ENCODE measurements at regions not wholly inside any gene's neighbourhood (a gene's known extent, or its start where the extent isn't known, plus 50 kb on each side); places are given as distances from the start of the nearest gene placed in this dataset.

DNA sequence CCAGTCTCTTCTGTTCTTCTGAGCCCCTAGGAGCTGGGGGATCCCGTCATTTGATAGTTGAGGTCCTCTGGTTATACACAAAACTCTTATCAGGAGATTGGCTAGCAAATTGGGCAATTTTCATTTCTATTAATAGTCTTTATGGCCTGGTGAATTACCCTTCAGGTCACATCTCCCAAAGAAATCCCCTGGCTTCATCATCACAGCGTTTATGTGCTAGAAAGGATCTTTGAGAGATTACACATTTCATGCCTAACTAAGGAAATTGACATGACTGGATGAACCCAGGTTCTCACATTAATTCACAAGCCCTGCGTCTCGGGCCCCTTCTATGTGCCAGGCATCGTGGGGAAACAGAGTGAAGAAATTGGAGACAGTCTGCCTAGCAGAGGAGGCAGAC is 227.4 kb upstream of the PROK2 start:
- TF ChIP-seq EZH2phosphoT487 (conservative IDR thresholded peaks at IDR 0.05; ENCODE audit: low read length), result no peak
- TF ChIP-seq, protein P1, sequence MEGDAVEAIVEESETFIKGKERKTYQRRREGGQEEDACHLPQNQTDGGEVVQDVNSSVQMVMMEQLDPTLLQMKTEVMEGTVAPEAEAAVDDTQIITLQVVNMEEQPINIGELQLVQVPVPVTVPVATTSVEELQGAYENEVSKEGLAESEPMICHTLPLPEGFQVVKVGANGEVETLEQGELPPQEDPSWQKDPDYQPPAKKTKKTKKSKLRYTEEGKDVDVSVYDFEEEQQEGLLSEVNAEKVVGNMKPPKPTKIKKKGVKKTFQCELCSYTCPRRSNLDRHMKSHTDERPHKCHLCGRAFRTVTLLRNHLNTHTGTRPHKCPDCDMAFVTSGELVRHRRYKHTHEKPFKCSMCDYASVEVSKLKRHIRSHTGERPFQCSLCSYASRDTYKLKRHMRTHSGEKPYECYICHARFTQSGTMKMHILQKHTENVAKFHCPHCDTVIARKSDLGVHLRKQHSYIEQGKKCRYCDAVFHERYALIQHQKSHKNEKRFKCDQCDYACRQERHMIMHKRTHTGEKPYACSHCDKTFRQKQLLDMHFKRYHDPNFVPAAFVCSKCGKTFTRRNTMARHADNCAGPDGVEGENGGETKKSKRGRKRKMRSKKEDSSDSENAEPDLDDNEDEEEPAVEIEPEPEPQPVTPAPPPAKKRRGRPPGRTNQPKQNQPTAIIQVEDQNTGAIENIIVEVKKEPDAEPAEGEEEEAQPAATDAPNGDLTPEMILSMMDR (IDR thresholded peaks at IDR 0.05; ENCODE audit: insufficient read depth, low read length, poor library complexity, severe bottlenecking), result no peak
- no peak overlapping the region for H3K4me3 ChIP-seq (ENCODE audit: insufficient read depth, low read length, poor library complexity, severe bottlenecking)
- no peaks in the 10 kb centered on the region for H3K9me2 ChIP-seq (replicated peaks; ENCODE audit: insufficient read depth, low read length)
- no peak overlapping the region for H2AFZ ChIP-seq (ENCODE audit: low read depth, low read length, severe bottlenecking)
- H3K9me3 ChIP-seq (ENCODE audit: insufficient read depth, low read length), result no peaks in the 10 kb centered on the region
- H4K20me1 ChIP-seq (ENCODE audit: low read depth, low read length), result no peaks in the 10 kb centered on the region
- H3K27ac ChIP-seq (ENCODE audit: low read depth, low read length), result no peak overlapping the region
- H3K27me3 ChIP-seq (ENCODE audit: low read length), result no peaks in the 10 kb centered on the region
- no peak overlapping the region for H3K9ac ChIP-seq (ENCODE audit: low read length)
- H3K79me2 ChIP-seq (ENCODE audit: insufficient read depth, low read length), result no peaks in the 10 kb centered on the region
- H3K36me3 ChIP-seq (ENCODE audit: low read length), result no peaks in the 10 kb centered on the region
- no peaks in the 10 kb centered on the region for H3F3A ChIP-seq (ENCODE audit: insufficient read depth)
- H3K4me2 ChIP-seq (ENCODE audit: low read depth, low read length, poor library complexity, severe bottlenecking), result no peak overlapping the region

DNA sequence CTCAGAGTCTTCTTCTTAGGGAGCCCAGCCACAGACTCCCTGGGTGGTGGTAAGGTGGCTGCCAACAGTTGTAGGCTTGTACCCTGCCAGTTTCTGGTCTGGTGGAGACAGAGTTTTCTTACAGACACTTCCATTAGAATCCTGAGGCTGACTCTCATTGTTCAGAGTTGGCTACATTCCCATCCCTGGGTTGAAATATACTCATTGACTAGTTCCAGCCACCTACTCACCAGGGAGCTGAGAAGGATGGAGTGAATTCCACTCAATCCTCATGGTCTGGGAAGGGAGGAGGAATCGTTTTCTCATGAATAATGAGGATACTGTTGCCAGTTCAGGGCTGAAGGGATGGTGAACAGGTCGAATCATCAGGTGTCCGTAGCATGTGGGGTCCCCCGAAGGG is 226.5 kb upstream of the PROK2 start:
- H2AFZ ChIP-seq (ENCODE audit: low read depth, low read length, severe bottlenecking), result no peak overlapping the region
- no peak overlapping the region for H3K4me3 ChIP-seq (ENCODE audit: insufficient read depth, low read length, poor library complexity, severe bottlenecking)
- no peaks in the 10 kb centered on the region for H4K20me1 ChIP-seq (ENCODE audit: low read depth, low read length)
- no peaks in the 10 kb centered on the region for H3K36me3 ChIP-seq (ENCODE audit: low read length)
- H3K27me3 ChIP-seq (ENCODE audit: low read length), result no peaks in the 10 kb centered on the region
- H3K4me2 ChIP-seq (ENCODE audit: low read depth, low read length, poor library complexity, severe bottlenecking), result no peak overlapping the region
- H3K9me2 ChIP-seq (replicated peaks; ENCODE audit: insufficient read depth, low read length), result no peaks in the 10 kb centered on the region
- H3K9me3 ChIP-seq (ENCODE audit: insufficient read depth, low read length), result no peaks in the 10 kb centered on the region
- TF ChIP-seq EZH2phosphoT487 (conservative IDR thresholded peaks at IDR 0.05; ENCODE audit: low read length), result no peak
- TF ChIP-seq, protein P1 (IDR thresholded peaks at IDR 0.05; ENCODE audit: insufficient read depth, low read length, poor library complexity, severe bottlenecking), result no peak
- no peaks in the 10 kb centered on the region for H3K79me2 ChIP-seq (ENCODE audit: insufficient read depth, low read length)
- no peak overlapping the region for H3K9ac ChIP-seq (ENCODE audit: low read length)
- H3F3A ChIP-seq (ENCODE audit: insufficient read depth), result no peaks in the 10 kb centered on the region
- no peak overlapping the region for H3K27ac ChIP-seq (ENCODE audit: low read depth, low read length)

DNA sequence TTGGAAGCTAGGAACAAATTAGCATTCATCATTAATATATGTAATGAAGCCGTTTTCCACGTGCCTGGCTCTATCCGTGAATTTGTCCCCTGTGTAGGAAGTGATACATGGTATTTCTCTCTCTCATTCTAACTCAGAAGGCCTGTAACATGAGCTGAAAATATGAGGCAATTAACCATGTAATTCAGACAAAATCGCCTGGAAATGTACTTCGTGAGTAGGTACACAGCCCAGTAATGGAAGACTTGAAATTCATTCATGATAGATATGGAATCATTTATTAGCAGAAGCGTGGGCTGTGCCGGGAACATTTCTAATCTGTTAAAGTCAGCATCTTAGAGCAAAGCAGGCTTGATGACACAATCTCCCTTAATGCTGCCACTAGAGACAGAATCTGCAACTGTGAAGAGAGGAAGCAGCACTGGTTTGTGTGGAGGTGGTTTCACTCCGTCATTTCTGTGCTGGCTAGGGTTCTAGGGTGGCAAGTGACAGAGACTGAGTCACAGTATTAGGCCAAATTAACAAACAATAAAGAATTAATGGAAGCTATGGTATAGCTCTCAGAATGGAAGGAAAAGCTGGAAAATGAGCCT is 225.0 kb upstream of the PROK2 start:
- Histone ChIP-seq H3K9me3 (ENCODE audit: insufficient read depth, low read length) (no peaks in the 10 kb centered on the region), H3K79me2 (ENCODE audit: insufficient read depth, low read length) (no peaks in the 10 kb centered on the region), H3F3A (ENCODE audit: insufficient read depth) (no peaks in the 10 kb centered on the region), H2AFZ (ENCODE audit: low read depth, low read length, severe bottlenecking) (no peak overlapping the region), H3K9ac (ENCODE audit: low read length) (no peak overlapping the region), H3K4me2 (ENCODE audit: low read depth, low read length, poor library complexity, severe bottlenecking) (no peak overlapping the region), H3K9me2 (replicated peaks; ENCODE audit: insufficient read depth, low read length) (no peaks in the 10 kb centered on the region), H4K20me1 (ENCODE audit: low read depth, low read length) (no peaks in the 10 kb centered on the region), H3K27ac (ENCODE audit: low read depth, low read length) (no peak overlapping the region), H3K27me3 (ENCODE audit: low read length) (no peaks in the 10 kb centered on the region), H3K36me3 (ENCODE audit: low read length) (no peaks in the 10 kb centered on the region), H3K4me3 (ENCODE audit: insufficient read depth, low read length, poor library complexity, severe bottlenecking) (no peak overlapping the region)
- TF ChIP-seq, protein P1 (IDR thresholded peaks at IDR 0.05; ENCODE audit: insufficient read depth, low read length, poor library complexity, severe bottlenecking), result no peak
- no peak for TF ChIP-seq EZH2phosphoT487 (conservative IDR thresholded peaks at IDR 0.05; ENCODE audit: low read length)

Data from SU-DHL-6 (cell line).